Lower leg skin (tissue), 4 donors: ENCODE measurements at regions not wholly inside any gene's neighbourhood (a gene's known extent, or its start where the extent isn't known, plus 50 kb on each side); places are given as distances from the start of the nearest gene placed in this dataset.

Experiments used
- DNase-seq, 2 donors: peaks; one replicate each; pipeline ENCODE4 v3.0.0-alpha.2; 2019; ENCODE audit warnings: low spot score in 2 of 2
- H3K4me3 ChIP-seq: fragments of 200-600 bp; sonication (generic); 2 replicates; pipeline ENCODE4 v1.5.1; 2017; ENCODE audit warnings: mild to moderate bottlenecking, low read depth; ENCODE audit not compliant: poor library complexity, severe bottlenecking
- POLR2A ChIP-seq, 2 donors: fragments of 450-650 bp; IDR thresholded peaks; one replicate each; pipeline ENCODE4 v1.6.1; 2016 to 2017; ENCODE audit warnings: antibody characterized with exemption in 2 of 2, mild to moderate bottlenecking in 1 of 2, moderate library complexity in 1 of 2
- WGBS, 2 donors: methylation state at CpG; one replicate each; pipeline ENCODE4 v1.1.5; 2018; 5-methylcytosine and 5-hydroxymethylcytosine counted together
- intact Hi-C: fragments of 100-400 bp; cut with DNase I; formaldehyde crosslinking; loops from one replicate; pipeline ENCODE4 v1.15.0; 2023; ENCODE audit warnings: low total_unique reads
- TF ChIP-seq, protein P1 (sequence below), 3 donors: fragments of 450-650 bp; IDR thresholded peaks; one replicate each; pipeline ENCODE4 v1.5.1; 2016; ENCODE audit warnings: antibody characterized with exemption in 3 of 3, mild to moderate bottlenecking in 3 of 3, moderate library complexity in 2 of 3

GRCh38 chr10:44759122-44759521 is 152.0 kb upstream of the TMEM72 start:
- no peak overlapping the region for H3K4me3 ChIP-seq
- DNase-seq, result peak in 1 of 2 donors; percentile 74
- intact Hi-C loops, result no loop called here
- 60 to 62% methylated on average over 5 of the region's 5 CpGs for WGBS, 2 donors
- TF ChIP-seq, protein P1, sequence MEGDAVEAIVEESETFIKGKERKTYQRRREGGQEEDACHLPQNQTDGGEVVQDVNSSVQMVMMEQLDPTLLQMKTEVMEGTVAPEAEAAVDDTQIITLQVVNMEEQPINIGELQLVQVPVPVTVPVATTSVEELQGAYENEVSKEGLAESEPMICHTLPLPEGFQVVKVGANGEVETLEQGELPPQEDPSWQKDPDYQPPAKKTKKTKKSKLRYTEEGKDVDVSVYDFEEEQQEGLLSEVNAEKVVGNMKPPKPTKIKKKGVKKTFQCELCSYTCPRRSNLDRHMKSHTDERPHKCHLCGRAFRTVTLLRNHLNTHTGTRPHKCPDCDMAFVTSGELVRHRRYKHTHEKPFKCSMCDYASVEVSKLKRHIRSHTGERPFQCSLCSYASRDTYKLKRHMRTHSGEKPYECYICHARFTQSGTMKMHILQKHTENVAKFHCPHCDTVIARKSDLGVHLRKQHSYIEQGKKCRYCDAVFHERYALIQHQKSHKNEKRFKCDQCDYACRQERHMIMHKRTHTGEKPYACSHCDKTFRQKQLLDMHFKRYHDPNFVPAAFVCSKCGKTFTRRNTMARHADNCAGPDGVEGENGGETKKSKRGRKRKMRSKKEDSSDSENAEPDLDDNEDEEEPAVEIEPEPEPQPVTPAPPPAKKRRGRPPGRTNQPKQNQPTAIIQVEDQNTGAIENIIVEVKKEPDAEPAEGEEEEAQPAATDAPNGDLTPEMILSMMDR (IDR thresholded peaks at IDR 0.05), result no peak
- TF ChIP-seq POLR2A (IDR thresholded peaks at IDR 0.05), result no peak

DNA sequence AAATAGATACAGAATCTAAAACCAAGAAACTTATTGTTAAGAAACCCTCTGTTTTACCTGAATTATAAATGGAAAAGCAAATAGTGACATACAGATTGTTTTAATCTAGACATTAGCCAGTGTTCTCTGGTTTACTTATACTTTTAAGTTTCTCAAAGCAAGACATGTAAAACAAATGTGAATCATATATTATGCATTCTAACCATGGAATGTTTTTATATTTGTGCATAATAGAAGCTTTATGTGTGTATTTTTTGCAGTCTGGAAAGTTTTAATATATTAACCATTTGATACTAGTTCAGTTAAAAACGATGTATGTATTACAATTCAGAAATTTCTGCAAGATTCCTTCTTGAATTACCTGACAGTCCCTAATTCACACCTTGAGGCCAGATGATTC is 150.6 kb upstream of the TMEM72 start:
- 51 to 69% methylated on average over 1 of the region's 1 CpG for WGBS, 2 donors
- H3K4me3 ChIP-seq, result no peak overlapping the region
- intact Hi-C loops, result no loop called here
- TF ChIP-seq, protein P1 (IDR thresholded peaks at IDR 0.05), result no peak
- no peak for TF ChIP-seq POLR2A (IDR thresholded peaks at IDR 0.05)
- no peak for DNase-seq

DNA sequence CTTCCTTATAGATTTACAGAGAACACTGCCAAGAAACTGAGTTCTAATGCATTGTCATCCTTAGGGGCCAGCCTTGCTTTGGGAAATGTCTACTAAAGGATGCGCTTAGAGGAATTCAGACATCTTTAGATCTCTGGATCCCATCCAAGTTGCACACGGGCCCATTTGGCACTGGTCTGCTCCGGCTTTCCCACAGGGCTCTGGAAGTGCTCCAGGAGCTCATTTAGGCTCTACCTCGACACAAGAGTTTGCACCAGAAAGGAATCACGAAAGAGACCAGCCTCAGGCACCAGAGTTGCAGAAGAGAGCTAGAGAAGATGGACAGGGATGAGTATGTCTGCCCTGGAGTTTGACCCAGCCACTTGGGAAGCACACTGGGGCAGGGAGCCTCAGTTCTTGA is 150.1 kb upstream of the TMEM72 start:
- peak in 1 of 2 donors; percentile 36 for DNase-seq
- intact Hi-C loops, result no loop called here
- no peak for TF ChIP-seq POLR2A (IDR thresholded peaks at IDR 0.05)
- TF ChIP-seq, protein P1 (IDR thresholded peaks at IDR 0.05), result no peak
- H3K4me3 ChIP-seq, result no peak overlapping the region
- 33 to 44% methylated on average over 5 of the region's 5 CpGs for WGBS, 2 donors

GRCh38 chr10:44763331-44763730 is 147.8 kb upstream of the TMEM72 start:
- no peak overlapping the region for H3K4me3 ChIP-seq
- TF ChIP-seq, protein P1 (IDR thresholded peaks at IDR 0.05), result no peak
- no peak for TF ChIP-seq POLR2A (IDR thresholded peaks at IDR 0.05)
- intact Hi-C loops, result no loop called here
- 76 to 92% methylated on average over 3 of the region's 3 CpGs for WGBS, 2 donors
- peak in 1 of 2 donors; percentile 59 for DNase-seq

DNA sequence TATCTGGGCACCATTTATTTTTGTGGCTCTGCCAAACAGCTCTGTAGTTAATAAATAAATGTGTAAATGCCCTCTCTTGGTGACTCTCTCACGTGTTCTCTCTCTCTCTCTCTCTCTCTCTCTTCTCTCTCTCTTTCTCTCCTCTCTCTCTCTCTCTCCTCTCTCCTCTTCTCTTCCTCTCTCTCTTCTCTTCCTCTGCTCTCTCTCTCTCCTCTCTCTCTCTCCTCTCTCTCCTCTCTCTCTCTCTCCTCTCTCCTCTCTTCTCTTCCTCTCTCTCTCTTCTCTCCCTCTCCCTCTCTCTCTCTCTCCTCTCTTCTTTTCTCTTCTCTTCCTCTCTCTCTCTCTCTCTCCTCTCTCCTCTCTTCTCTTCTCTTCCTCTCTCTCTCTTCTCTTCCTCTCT is 145.8 kb upstream of the TMEM72 start:
- intact Hi-C loops, result no loop called here
- TF ChIP-seq, protein P1 (IDR thresholded peaks at IDR 0.05), result no peak
- no peak for TF ChIP-seq POLR2A (IDR thresholded peaks at IDR 0.05)
- 68 to 78% methylated on average over 1 of the region's 1 CpG for WGBS, 2 donors
- no peak overlapping the region for H3K4me3 ChIP-seq
- DNase-seq, result no peak

DNA sequence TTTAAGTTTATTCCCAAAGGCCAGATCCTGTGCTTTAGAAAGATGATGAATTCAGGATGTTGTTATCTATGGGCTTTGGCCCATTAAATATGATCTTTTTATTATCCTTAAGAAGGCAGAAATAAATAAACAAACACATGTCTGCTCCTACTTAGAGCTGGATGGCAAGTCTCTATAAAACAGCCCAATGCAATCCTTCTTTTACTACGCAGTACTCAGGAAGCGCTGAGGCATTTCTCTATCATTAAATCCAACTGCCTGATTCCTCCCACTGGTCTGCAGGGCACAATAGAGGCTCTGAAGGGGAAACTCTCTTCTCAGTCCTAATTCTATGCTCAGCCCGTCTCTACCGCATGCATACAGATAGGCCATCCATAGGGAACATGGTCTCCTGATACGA is 144.5 kb upstream of the TMEM72 start:
- WGBS, 2 donors, result 91 to 94% methylated on average over 5 of the region's 5 CpGs
- peak in 1 of 2 donors; percentile 26 for DNase-seq
- no peak for TF ChIP-seq POLR2A (IDR thresholded peaks at IDR 0.05)
- intact Hi-C loops, result no loop called here
- H3K4me3 ChIP-seq, result no peak overlapping the region
